ENCODE measurements at regions not wholly inside any gene's neighbourhood (a gene's known extent, or its start where the extent isn't known, plus 50 kb on each side); places are given as distances from the start of the nearest gene placed in this dataset.

DNA sequence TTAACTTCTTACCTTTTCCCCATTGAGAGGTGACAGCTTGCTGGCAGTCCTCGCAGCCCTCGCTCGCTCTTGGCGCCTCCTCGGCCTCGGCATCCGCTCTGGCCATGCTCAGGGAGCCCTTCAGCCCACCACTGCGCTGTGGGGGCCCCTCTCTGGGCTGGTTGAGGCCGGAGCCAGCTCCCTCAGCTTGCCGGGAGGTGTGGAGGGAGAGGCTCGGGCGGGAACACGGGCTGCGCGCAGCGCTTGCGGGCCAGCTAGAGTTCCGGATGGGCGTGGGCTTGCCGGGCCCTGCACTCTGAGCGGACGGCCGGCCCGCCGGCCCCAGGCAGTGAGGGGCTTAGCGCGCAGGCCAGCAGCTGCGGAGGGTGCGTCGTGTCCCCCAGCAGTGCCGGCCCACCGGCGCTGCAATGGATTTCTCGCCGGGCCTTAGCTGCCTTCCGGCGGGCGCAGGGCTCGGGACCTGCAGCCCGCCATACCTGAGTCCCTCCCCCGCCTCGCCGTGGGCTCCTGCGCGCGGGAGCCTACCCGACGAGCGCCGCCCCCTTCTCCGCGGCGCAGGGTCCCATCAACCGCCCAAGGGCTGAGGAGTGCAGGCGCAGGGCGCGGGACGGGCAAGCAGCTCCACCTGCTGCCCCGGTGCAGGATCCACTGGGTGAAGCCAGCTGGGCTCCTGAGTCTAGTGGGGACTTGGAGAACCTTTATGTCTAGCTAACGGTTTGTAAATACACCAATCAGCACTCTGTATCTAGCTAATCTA, 335.0 kb downstream of the CBLN2 start:
- TF ChIP-seq, protein P1, sequence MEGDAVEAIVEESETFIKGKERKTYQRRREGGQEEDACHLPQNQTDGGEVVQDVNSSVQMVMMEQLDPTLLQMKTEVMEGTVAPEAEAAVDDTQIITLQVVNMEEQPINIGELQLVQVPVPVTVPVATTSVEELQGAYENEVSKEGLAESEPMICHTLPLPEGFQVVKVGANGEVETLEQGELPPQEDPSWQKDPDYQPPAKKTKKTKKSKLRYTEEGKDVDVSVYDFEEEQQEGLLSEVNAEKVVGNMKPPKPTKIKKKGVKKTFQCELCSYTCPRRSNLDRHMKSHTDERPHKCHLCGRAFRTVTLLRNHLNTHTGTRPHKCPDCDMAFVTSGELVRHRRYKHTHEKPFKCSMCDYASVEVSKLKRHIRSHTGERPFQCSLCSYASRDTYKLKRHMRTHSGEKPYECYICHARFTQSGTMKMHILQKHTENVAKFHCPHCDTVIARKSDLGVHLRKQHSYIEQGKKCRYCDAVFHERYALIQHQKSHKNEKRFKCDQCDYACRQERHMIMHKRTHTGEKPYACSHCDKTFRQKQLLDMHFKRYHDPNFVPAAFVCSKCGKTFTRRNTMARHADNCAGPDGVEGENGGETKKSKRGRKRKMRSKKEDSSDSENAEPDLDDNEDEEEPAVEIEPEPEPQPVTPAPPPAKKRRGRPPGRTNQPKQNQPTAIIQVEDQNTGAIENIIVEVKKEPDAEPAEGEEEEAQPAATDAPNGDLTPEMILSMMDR (IDR thresholded peaks at IDR 0.05) = no peak
- TF ChIP-seq POLR2A (IDR thresholded peaks at IDR 0.05) = no peak
